ES-I3 (cell line): ENCODE measurements at regions not wholly inside any gene's neighbourhood (a gene's known extent, or its start where the extent isn't known, plus 50 kb on each side); places are given as distances from the start of the nearest gene placed in this dataset.

ENCODE experiments used
- H3K36me3 ChIP-seq: 2 replicates; pipeline ENCODE4 v1.6.1; 2013; ENCODE audit warnings: mild to moderate bottlenecking, low read length, control low read depth, moderate library complexity; ENCODE audit not compliant: insufficient read depth
- H3K4me1 ChIP-seq: 2 replicates; pipeline ENCODE4 v1.6.1; 2013; ENCODE audit warnings: mild to moderate bottlenecking, control low read depth, low read length; ENCODE audit not compliant: insufficient read depth
- H3K9ac ChIP-seq: 2 replicates; pipeline ENCODE4 v1.6.1; 2013; ENCODE audit warnings: low read depth, mild to moderate bottlenecking, low read length, moderate library complexity
- H3K9me3 ChIP-seq: 2 replicates; pipeline ENCODE4 v1.6.1; 2013; ENCODE audit warnings: mild to moderate bottlenecking, low read length, moderate library complexity; ENCODE audit not compliant: control insufficient read depth, insufficient read depth

- Histone ChIP-seq H3K9ac (no peak overlapping the region), H3K36me3 (no peaks in the 10 kb centered on the region), H3K4me1 (no peaks in the 10 kb centered on the region), H3K9me3 (no peaks in the 10 kb centered on the region)
Measured at GRCh38 chr5:6872441-6873160, 159.4 kb downstream of the TENT4A start.

- Histone ChIP-seq H3K9ac (no peak overlapping the region), H3K36me3 (no peaks in the 10 kb centered on the region), H3K4me1 (no peaks in the 10 kb centered on the region), H3K9me3 (no peaks in the 10 kb centered on the region)
Measured at GRCh38 chr5:6873359-6873758, 160.1 kb downstream of the TENT4A start.

GRCh38 chr5:6875376-6875775, 162.1 kb downstream of the TENT4A start:
- no peak overlapping the region for H3K9ac ChIP-seq

GRCh38 chr5:6877986-6878828, 165.0 kb downstream of the TENT4A start:
- Histone ChIP-seq H3K9ac (no peak overlapping the region), H3K36me3 (no peaks in the 10 kb centered on the region), H3K4me1 (no peaks in the 10 kb centered on the region), H3K9me3 (no peaks in the 10 kb centered on the region)

More at GRCh38 chr5:6875376-6875775, 162.1 kb downstream of the TENT4A start:
- Histone ChIP-seq H3K4me1 (no peaks in the 10 kb centered on the region), H3K9me3 (no peaks in the 10 kb centered on the region), H3K36me3 (no peaks in the 10 kb centered on the region)

GRCh38 chr5:6885581-6885980, 172.3 kb downstream of the TENT4A start:
- Histone ChIP-seq H3K9me3 (no peaks in the 10 kb centered on the region; the same call in 1 of the 2 replicates), H3K36me3 (no peaks in the 10 kb centered on the region), H3K4me1 (no peaks in the 10 kb centered on the region), H3K9ac (no peak overlapping the region)

- Histone ChIP-seq H3K9ac (no peak overlapping the region), H3K9me3 (no peaks in the 10 kb centered on the region; the same call in 1 of the 2 replicates), H3K4me1 (no peaks in the 10 kb centered on the region)
Measured at GRCh38 chr5:6886866-6887265, 173.6 kb downstream of the TENT4A start.

GRCh38 chr5:6889030-6889429, 175.8 kb downstream of the TENT4A start:
- Histone ChIP-seq H3K9ac (no peak overlapping the region), H3K9me3 (no peaks in the 10 kb centered on the region; the same call in 1 of the 2 replicates), H3K36me3 (no peaks in the 10 kb centered on the region), H3K4me1 (no peaks in the 10 kb centered on the region)

More at GRCh38 chr5:6886866-6887265, 173.6 kb downstream of the TENT4A start:
- H3K36me3 ChIP-seq: no peaks in the 10 kb centered on the region

DNA sequence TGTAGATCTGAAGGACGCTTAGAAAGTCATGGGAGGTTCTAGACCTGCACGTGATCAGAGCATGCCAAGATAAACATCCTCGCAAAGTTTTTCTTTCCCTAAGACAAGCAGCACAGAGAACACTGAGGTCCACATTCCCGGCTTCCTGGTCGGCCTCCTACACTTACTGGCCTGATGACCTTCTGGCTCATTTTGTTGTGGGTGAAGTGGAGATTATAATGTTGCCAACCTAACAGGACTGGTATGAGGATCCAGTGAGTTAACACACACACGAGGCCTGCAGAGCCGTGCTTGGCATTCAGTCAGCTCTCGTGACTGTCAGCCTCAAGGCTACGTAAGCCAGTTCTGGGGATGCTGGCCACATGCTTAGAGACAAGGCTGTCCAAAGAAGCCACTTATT, 186.0 kb downstream of the TENT4A start:
- no peaks in the 10 kb centered on the region for H3K36me3 ChIP-seq
- H3K4me1 ChIP-seq: peaks cover 5% of the 10 kb centered on the region; the same call in 1 of the 2 replicates
- no peaks in the 10 kb centered on the region for H3K9me3 ChIP-seq
- no peak overlapping the region for H3K9ac ChIP-seq

- peaks cover 5% of the 10 kb centered on the region; the same call in 1 of the 2 replicates for H3K4me1 ChIP-seq
- no peak overlapping the region for H3K9ac ChIP-seq
- no peaks in the 10 kb centered on the region for H3K36me3 ChIP-seq
- no peaks in the 10 kb centered on the region for H3K9me3 ChIP-seq
Measured at GRCh38 chr5:6900247-6901227, 187.3 kb downstream of the TENT4A start.

DNA sequence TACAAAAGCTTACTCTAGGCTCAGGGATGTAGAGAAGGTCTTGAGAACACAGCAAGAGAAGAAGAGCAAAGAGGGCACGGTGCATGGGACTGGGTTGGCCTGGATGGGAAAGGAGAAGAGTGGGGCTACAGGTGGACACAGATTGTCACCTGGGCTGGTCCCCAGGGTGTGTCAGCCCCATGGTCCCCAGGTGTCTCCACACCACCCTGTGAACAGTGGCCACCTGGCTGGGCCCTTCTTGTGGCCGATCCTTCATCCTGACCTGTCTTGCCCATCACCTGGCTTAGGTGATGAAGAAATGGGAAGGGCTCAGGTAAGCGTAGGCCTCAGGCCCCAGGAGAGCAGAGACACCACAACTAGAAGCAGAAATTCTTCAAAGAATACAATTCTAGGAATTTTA, 188.9 kb downstream of the TENT4A start:
- no peak overlapping the region for H3K9ac ChIP-seq
- H3K9me3 ChIP-seq: no peaks in the 10 kb centered on the region
- peaks cover 5% of the 10 kb centered on the region; the same call in 1 of the 2 replicates for H3K4me1 ChIP-seq
- H3K36me3 ChIP-seq: no peaks in the 10 kb centered on the region

DNA sequence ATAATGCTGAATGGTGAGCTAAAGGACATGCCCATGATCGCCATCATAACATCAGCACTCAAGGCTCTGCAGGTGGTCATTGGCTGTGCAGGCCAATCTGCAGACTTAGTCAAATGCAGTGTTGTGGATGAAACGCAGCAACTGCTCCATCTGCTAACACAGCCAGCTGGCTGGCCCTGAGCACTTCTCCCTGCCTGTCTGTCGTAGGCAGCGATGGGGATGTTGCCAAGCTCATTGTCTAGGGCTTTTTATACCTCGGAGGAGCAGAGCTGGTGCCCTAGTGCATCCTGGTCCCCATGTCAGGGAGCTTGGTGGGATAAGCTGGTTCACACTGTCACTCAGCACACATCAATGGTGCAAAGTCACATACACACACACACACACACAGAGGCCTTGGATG, 189.4 kb downstream of the TENT4A start:
- peaks cover 5% of the 10 kb centered on the region; the same call in 1 of the 2 replicates for H3K4me1 ChIP-seq
- no peaks in the 10 kb centered on the region for H3K36me3 ChIP-seq
- H3K9ac ChIP-seq: no peak overlapping the region
- no peaks in the 10 kb centered on the region for H3K9me3 ChIP-seq

DNA sequence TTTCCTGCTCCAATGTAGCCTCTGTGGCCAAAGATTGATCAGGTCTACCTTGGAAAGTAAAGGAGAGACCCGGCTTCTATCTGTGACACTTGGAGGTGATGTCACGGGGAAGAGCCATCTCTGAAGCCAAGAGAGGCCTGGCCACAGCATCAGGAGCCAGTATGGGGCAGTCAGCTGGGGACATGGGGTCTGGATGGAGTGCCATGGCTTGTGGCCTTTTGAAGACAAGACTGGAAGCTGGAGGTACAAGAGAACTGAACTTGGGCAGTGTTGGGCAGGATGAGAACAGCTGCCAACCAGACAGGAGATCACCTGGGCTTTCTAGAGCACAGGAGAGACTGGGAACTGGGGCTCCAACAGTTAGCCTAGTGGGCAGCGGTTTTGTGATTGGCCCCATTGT, 190.7 kb downstream of the TENT4A start:
- H3K9me3 ChIP-seq: no peaks in the 10 kb centered on the region

GRCh38 chr5:6904860-6905259, 191.6 kb downstream of the TENT4A start:
- peaks cover 5% of the 10 kb centered on the region; the same call in 1 of the 2 replicates for H3K4me1 ChIP-seq
- H3K9ac ChIP-seq: no peak overlapping the region
- H3K36me3 ChIP-seq: no peaks in the 10 kb centered on the region
- no peaks in the 10 kb centered on the region for H3K9me3 ChIP-seq

More for the DNA sequence above, 190.7 kb downstream of the TENT4A start:
- H3K36me3 ChIP-seq: no peaks in the 10 kb centered on the region
- H3K4me1 ChIP-seq: peaks cover 5% of the 10 kb centered on the region; the same call in 1 of the 2 replicates
- H3K9ac ChIP-seq: no peak overlapping the region

GRCh38 chr5:6905423-6905822, 192.2 kb downstream of the TENT4A start:
- Histone ChIP-seq H3K4me1 (peaks cover 5% of the 10 kb centered on the region; the same call in 1 of the 2 replicates), H3K9ac (no peak overlapping the region), H3K36me3 (no peaks in the 10 kb centered on the region)

More at GRCh38 chr5:6905423-6905822, 192.2 kb downstream of the TENT4A start:
- no peaks in the 10 kb centered on the region for H3K9me3 ChIP-seq
